Testis (tissue), 2 donors: ENCODE measurements at regions not wholly inside any gene's neighbourhood (a gene's known extent, or its start where the extent isn't known, plus 50 kb on each side); places are given as distances from the start of the nearest gene placed in this dataset.

Experiments used
- CTCF ChIP-seq, 3 experiments: fragments of 450-650 bp in 2 of 3; fragments of 200-600 bp in 1 of 3; sonication (generic) in 1 of 3; IDR thresholded peaks; one replicate each; pipeline ENCODE4 v1.5.1; 2016 to 2019; ENCODE audit warnings: antibody characterized with exemption in 3 of 3, mild to moderate bottlenecking in 2 of 3, moderate library complexity in 1 of 3
- POLR2A ChIP-seq: fragments of 450-650 bp; IDR thresholded peaks from one replicate; pipeline ENCODE4 v1.6.1; 2017; ENCODE audit warnings: antibody characterized with exemption, mild to moderate bottlenecking, moderate library complexity

- TF ChIP-seq CTCF (IDR thresholded peaks at IDR 0.05) (no peak), POLR2A (no peak)
Observed at GRCh38 chr16:50467559-50467942, 80.6 kb upstream of the NKD1 start.
